GM12875 (cell line): ENCODE measurements at regions not wholly inside any gene's neighbourhood (a gene's known extent, or its start where the extent isn't known, plus 50 kb on each side); places are given as distances from the start of the nearest gene placed in this dataset.

Source experiments
- H3K4me3 ChIP-seq: one replicate; pipeline ENCODE4 v1.5.1; 2011; ENCODE audit warnings: low read depth, low read length, control low read depth
- CTCF ChIP-seq: IDR thresholded peaks from 2 replicates; pipeline ENCODE4 v1.5.1; 2011; ENCODE audit warnings: low read depth, mild to moderate bottlenecking, control low read depth, inconsistent platforms, low read length, moderate library complexity, borderline replicate concordance; ENCODE audit not compliant: insufficient read depth

- H3K4me3 ChIP-seq: no peak overlapping the region
- TF ChIP-seq CTCF: no peak
These were observed 344.7 kb downstream of the PABPC4L start for GRCh38 chr4:133856731-133857355.

DNA sequence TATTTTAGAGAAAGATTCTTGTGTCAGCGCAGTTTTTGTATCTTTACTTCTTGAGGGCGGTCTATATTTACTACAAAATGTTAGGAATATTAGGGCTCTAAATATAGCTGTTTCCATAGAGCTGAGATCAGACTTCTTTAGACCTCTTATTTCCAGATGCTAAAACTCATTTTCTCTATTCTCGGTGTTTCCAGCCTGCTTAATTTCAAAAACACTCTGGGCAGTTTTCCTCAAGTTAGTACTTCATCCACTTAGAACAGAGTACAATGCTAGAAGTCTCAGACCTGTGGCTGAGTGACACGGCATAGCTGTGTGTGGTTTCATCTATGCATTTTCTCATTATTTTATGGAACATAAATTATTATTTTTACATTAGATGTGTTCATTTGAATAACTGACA is 346.6 kb downstream of the PABPC4L start:
- H3K4me3 ChIP-seq: no peak overlapping the region
- TF ChIP-seq CTCF: no peak

GRCh38 chr4:133839326-133839725 is 362.3 kb downstream of the PABPC4L start:
- no peak for TF ChIP-seq CTCF
- H3K4me3 ChIP-seq: no peak overlapping the region

DNA sequence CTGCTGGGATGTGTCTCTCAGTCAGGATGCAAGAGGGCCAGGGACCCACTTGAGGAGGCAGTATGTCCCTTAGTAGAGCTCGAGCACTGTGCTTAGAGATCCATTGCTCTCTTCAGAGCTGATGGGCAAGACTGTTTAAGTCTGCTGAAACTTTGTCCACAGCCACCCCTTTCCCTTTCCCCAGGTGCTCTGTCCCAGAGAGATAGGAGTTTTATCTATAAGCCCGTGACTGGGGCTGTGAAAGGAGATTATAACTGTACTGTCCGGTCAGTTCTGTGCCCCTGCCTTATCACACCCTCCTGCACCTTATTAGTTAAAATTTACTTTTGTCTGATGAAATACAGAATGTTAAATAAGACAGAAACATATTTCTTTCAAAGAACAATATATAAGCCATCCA is 378.4 kb downstream of the PABPC4L start:
- TF ChIP-seq CTCF: no peak
- no peak overlapping the region for H3K4me3 ChIP-seq

DNA sequence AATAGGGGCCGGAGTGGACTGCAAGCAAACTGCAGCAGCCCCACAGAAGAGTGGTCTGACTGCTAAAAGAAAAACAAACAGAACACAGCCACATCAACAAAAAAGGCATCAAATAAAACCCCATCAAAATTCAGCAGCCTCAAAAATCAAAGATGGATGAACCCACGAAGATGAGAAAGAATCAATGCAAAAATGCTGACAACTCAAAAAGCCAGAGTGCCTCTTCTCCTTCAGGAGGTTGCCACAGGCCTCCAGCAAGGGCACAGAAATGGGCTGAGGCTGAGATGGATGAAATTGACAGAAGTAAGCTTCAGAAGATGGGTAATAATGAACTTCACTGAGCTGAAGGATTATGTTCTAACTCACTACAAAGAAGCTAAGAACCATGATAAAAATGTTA is 388.6 kb downstream of the PABPC4L start:
- no peak for TF ChIP-seq CTCF
- no peak overlapping the region for H3K4me3 ChIP-seq

GRCh38 chr4:133812236-133812635 is 389.4 kb downstream of the PABPC4L start:
- TF ChIP-seq CTCF: no peak
- H3K4me3 ChIP-seq: no peak overlapping the region

GRCh38 chr4:133808151-133808550 is 393.4 kb downstream of the PABPC4L start:
- no peak for TF ChIP-seq CTCF
- H3K4me3 ChIP-seq: no peak overlapping the region
